Tibial nerve (tissue), 4 donors: ENCODE measurements at regions not wholly inside any gene's neighbourhood (a gene's known extent, or its start where the extent isn't known, plus 50 kb on each side); places are given as distances from the start of the nearest gene placed in this dataset.

Experiments
- DNase-seq, 2 donors: peaks; one replicate each; pipeline ENCODE4 v3.0.0-alpha.2; 2019; ENCODE audit warnings: low spot score in 2 of 2
- H3K27ac ChIP-seq, 4 donors: fragments of 200-600 bp; sonication (generic) in 3 of 4; one replicate each; pipeline ENCODE4 v1.5.1; 2017 to 2019; ENCODE audit warnings: mild to moderate bottlenecking in 1 of 4
- H3K27me3 ChIP-seq, 2 donors: fragments of 200-600 bp; sonication (generic) in 1 of 2; one replicate each; pipeline versions ENCODE4 v1.5.1 to v1.6.0; 2017 to 2019
- H3K36me3 ChIP-seq, 3 donors: fragments of 200-600 bp; sonication (generic); one replicate each; pipeline ENCODE4 v1.5.1; 2018 to 2019
- H3K4me1 ChIP-seq, 4 donors: fragments of 200-600 bp; sonication (generic) in 3 of 4; one replicate each; pipeline ENCODE4 v1.5.1; 2017 to 2019
- H3K4me3 ChIP-seq, 4 donors: fragments of 200-600 bp; sonication (generic) in 3 of 4; one replicate each; pipeline ENCODE4 v1.5.1; 2017 to 2019; ENCODE audit warnings: mild to moderate bottlenecking in 1 of 4, moderate library complexity in 1 of 4
- H3K9me3 ChIP-seq, 4 donors: fragments of 200-600 bp; sonication (generic) in 3 of 4; one replicate each; pipeline ENCODE4 v1.5.1; 2017 to 2019
- EP300 ChIP-seq, 2 donors: sonication (generic); formaldehyde crosslinking; IDR thresholded peaks; one replicate each; pipeline ENCODE4 v1.6.1; 2017; ENCODE audit warnings: antibody characterized with exemption in 2 of 2, mild to moderate bottlenecking in 1 of 2
- POLR2A ChIP-seq, 2 donors: fragments of 450-650 bp; IDR thresholded peaks; one replicate each; pipeline ENCODE4 v1.6.1; 2017; ENCODE audit warnings: antibody characterized with exemption in 2 of 2, mild to moderate bottlenecking in 2 of 2, moderate library complexity in 2 of 2
- WGBS, 2 donors: methylation state at CpG; one replicate each; pipeline ENCODE4 v1.1.5; 2018; 5-methylcytosine and 5-hydroxymethylcytosine counted together
- TF ChIP-seq, protein P1 (sequence below), 5 experiments: fragments of 200-600 bp in 3 of 5; fragments of 450-650 bp in 2 of 5; sonication (generic) in 3 of 5; IDR thresholded peaks; one replicate each; pipeline ENCODE4 v1.5.1; 2016 to 2019; ENCODE audit warnings: antibody characterized with exemption in 5 of 5, mild to moderate bottlenecking in 3 of 5, moderate library complexity in 2 of 5

- peaks cover 0 to 4% (median 0%) of the 10 kb centered on the region in 4 donors for H3K4me1 ChIP-seq
- H3K27me3 ChIP-seq: no peaks in the 10 kb centered on the region
- no peak overlapping the region for H3K27ac ChIP-seq
- TF ChIP-seq, protein P1, sequence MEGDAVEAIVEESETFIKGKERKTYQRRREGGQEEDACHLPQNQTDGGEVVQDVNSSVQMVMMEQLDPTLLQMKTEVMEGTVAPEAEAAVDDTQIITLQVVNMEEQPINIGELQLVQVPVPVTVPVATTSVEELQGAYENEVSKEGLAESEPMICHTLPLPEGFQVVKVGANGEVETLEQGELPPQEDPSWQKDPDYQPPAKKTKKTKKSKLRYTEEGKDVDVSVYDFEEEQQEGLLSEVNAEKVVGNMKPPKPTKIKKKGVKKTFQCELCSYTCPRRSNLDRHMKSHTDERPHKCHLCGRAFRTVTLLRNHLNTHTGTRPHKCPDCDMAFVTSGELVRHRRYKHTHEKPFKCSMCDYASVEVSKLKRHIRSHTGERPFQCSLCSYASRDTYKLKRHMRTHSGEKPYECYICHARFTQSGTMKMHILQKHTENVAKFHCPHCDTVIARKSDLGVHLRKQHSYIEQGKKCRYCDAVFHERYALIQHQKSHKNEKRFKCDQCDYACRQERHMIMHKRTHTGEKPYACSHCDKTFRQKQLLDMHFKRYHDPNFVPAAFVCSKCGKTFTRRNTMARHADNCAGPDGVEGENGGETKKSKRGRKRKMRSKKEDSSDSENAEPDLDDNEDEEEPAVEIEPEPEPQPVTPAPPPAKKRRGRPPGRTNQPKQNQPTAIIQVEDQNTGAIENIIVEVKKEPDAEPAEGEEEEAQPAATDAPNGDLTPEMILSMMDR (IDR thresholded peaks at IDR 0.05): no peak
- TF ChIP-seq EP300 (IDR thresholded peaks at IDR 0.05): no peak
- no peak for TF ChIP-seq POLR2A (IDR thresholded peaks at IDR 0.05)
- H3K36me3 ChIP-seq: no peaks in the 10 kb centered on the region
- 33 to 42% methylated on average over 5 of the region's 5 CpGs for WGBS, 2 donors
- no peak for DNase-seq
- H3K9me3 ChIP-seq: no peaks in the 10 kb centered on the region
- no peak overlapping the region for H3K4me3 ChIP-seq
Measured at GRCh38 chr20:60362531-60362930, 404.3 kb downstream of the CDH26 start.

- Histone ChIP-seq H3K27me3 (no peaks in the 10 kb centered on the region), H3K4me3 (no peak overlapping the region), H3K4me1 (peaks cover 0 to 4% (median 0%) of the 10 kb centered on the region in 4 donors), H3K9me3 (peaks cover 0 to 7% (median 0%) of the 10 kb centered on the region in 4 donors), H3K27ac (no peak overlapping the region), H3K36me3 (no peaks in the 10 kb centered on the region)
- TF ChIP-seq EP300 (IDR thresholded peaks at IDR 0.05) (no peak), POLR2A (IDR thresholded peaks at IDR 0.05) (no peak)
- TF ChIP-seq, protein P1 (IDR thresholded peaks at IDR 0.05): no peak
- no peak for DNase-seq
- 84 to 87% methylated on average over 12 of the region's 12 CpGs for WGBS, 2 donors
Measured at GRCh38 chr20:60363698-60364097, 405.5 kb downstream of the CDH26 start.

GRCh38 chr20:60365064-60365666 lies 406.9 kb downstream of the CDH26 start:
- H3K27ac ChIP-seq: no peak overlapping the region
- peaks cover 0 to 11% (median 0%) of the 10 kb centered on the region in 4 donors for H3K9me3 ChIP-seq
- TF ChIP-seq, protein P1 (IDR thresholded peaks at IDR 0.05): no peak
- TF ChIP-seq EP300 (IDR thresholded peaks at IDR 0.05): no peak
- no peak for TF ChIP-seq POLR2A (IDR thresholded peaks at IDR 0.05)
- H3K4me3 ChIP-seq: no peak overlapping the region
- WGBS, 2 donors: 50 to 60% methylated on average over 8 of the region's 8 CpGs
- no peak for DNase-seq
- H3K36me3 ChIP-seq: no peaks in the 10 kb centered on the region
- H3K4me1 ChIP-seq: peaks cover 0 to 4% (median 0%) of the 10 kb centered on the region in 4 donors
- H3K27me3 ChIP-seq: no peaks in the 10 kb centered on the region

DNA sequence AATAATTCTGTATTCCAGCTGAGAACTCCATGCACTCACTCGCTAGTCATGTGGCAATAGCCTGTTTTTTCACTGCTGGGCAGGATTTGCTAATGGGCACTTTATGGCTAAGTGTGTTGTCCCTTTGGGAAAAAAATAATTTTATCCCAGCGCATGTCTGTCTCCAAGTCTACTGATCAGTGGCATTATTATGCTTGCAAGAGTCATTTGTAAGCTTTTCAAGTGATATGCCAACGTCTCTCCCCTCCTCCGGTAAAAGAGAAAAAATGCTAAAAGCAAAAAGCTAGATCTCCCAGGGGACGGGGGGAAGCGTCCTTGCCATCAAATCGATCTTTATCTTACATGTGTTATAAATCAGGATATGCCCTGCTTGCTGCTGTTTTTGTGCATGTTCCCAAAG lies 407.7 kb downstream of the CDH26 start:
- DNase-seq: no peak
- WGBS, 2 donors: 56 to 64% methylated on average over 7 of the region's 7 CpGs
- Histone ChIP-seq H3K9me3 (peaks cover 0 to 11% (median 0%) of the 10 kb centered on the region in 4 donors), H3K4me3 (no peak overlapping the region), H3K36me3 (no peaks in the 10 kb centered on the region), H3K27me3 (no peaks in the 10 kb centered on the region), H3K27ac (no peak overlapping the region), H3K4me1 (peaks cover 0 to 4% (median 0%) of the 10 kb centered on the region in 4 donors)
- TF ChIP-seq POLR2A (IDR thresholded peaks at IDR 0.05): no peak
- no peak for TF ChIP-seq EP300 (IDR thresholded peaks at IDR 0.05)
- TF ChIP-seq, protein P1 (IDR thresholded peaks at IDR 0.05): no peak

DNA sequence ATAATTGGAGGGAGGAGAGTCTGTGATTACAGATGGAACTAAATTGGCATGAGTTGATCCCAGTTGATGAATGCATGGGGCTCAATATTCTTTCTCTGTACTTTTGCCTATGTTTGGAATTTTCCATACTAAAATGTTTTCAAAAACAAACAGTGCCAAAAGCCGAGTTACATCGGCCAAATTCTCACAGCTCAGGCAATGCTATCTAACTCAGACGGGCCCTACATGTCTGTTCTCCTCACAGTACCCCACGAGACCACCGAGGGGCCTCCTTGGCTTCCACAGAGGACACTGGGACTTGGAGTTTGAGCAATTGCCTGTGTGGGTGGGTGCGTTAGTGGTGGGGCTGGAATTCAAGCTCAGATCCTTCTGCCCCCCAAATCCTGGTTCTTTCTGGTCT lies 413.2 kb downstream of the CDH26 start:
- 48 to 52% methylated on average over 6 of the region's 6 CpGs for WGBS, 2 donors
- Histone ChIP-seq H3K9me3 (peaks cover 0 to 11% (median 0%) of the 10 kb centered on the region in 4 donors), H3K27me3 (no peaks in the 10 kb centered on the region), H3K36me3 (no peaks in the 10 kb centered on the region), H3K4me1 (peaks cover 0 to 8% (median 0%) of the 10 kb centered on the region in 4 donors), H3K4me3 (no peak overlapping the region), H3K27ac (no peak overlapping the region)
- TF ChIP-seq, protein P1 (IDR thresholded peaks at IDR 0.05): no peak
- TF ChIP-seq EP300 (IDR thresholded peaks at IDR 0.05): no peak
- TF ChIP-seq POLR2A (IDR thresholded peaks at IDR 0.05): no peak
- no peak for DNase-seq
